CD14-positive monocyte (primary cell): ENCODE measurements at regions not wholly inside any gene's neighbourhood (a gene's known extent, or its start where the extent isn't known, plus 50 kb on each side); places are given as distances from the start of the nearest gene placed in this dataset.

Experiments
- DNase-seq, 3 donors: peaks; one replicate each; pipeline ENCODE4 v3.0.0-alpha.2; 2011 to 2022
- H2AFZ ChIP-seq: 2 replicates; pipeline ENCODE4 v1.6.0; 2012; ENCODE audit warnings: mild to moderate bottlenecking, low read depth, low read length, inconsistent platforms; ENCODE audit not compliant: insufficient read depth, poor library complexity, severe bottlenecking
- H3K27ac ChIP-seq, 2 donors: 1 replicate in 1 of 2; 2 replicates in 1 of 2; pipeline ENCODE4 v1.5.1; 2012 to 2013; ENCODE audit warnings: low read length in 2 of 2, control low read depth in 1 of 2, inconsistent platforms in 1 of 2, low read depth in 1 of 2, mild to moderate bottlenecking in 1 of 2
- H3K27me3 ChIP-seq, 2 donors: one replicate each; pipeline versions ENCODE4 v1.6.0 to v1.6.1; 2011 to 2013; ENCODE audit warnings: low read length in 2 of 2; ENCODE audit not compliant: control insufficient read depth in 2 of 2, insufficient read depth in 2 of 2
- H3K36me3 ChIP-seq, 2 donors: replicated peaks in 1 of 2; 1 replicate in 1 of 2; 2 replicates in 1 of 2; pipeline versions ENCODE4 v1.5.1 to v1.6.1; 2012 to 2013; ENCODE audit warnings: low read length in 2 of 2, control low read depth in 1 of 2, inconsistent platforms in 1 of 2, mild to moderate bottlenecking in 1 of 2; ENCODE audit not compliant: insufficient read depth in 2 of 2, control insufficient read depth in 1 of 2
- H3K4me1 ChIP-seq, 2 donors: 1 replicate in 1 of 2; 2 replicates in 1 of 2; pipeline versions ENCODE4 v1.5.1 to v1.6.1; 2012 to 2013; ENCODE audit warnings: low read length in 2 of 2, control low read depth in 1 of 2, inconsistent platforms in 1 of 2, mild to moderate bottlenecking in 1 of 2, moderate library complexity in 1 of 2; ENCODE audit not compliant: insufficient read depth in 2 of 2, control insufficient read depth in 1 of 2
- H3K4me2 ChIP-seq: replicated peaks from 2 replicates; pipeline ENCODE3; 2012; ENCODE audit warnings: low read length, moderate library complexity, mild to moderate bottlenecking; ENCODE audit not compliant: poor library complexity, severe bottlenecking; ENCODE audit errors: extremely low read depth
- H3K4me3 ChIP-seq, 3 experiments: fragments of 200-600 bp in 1 of 3; sonication (generic) in 1 of 3; replicated peaks in 1 of 3; 1 replicate in 2 of 3; 2 replicates in 1 of 3; pipeline ENCODE4 v1.5.1; 2011 to 2013; ENCODE audit warnings: low read length in 3 of 3, mild to moderate bottlenecking in 3 of 3, control low read depth in 2 of 3, low read depth in 2 of 3, inconsistent platforms in 1 of 3, moderate library complexity in 1 of 3
- H3K79me2 ChIP-seq: 2 replicates; pipeline ENCODE4 v1.6.0; 2012; ENCODE audit warnings: mild to moderate bottlenecking, control low read depth, inconsistent platforms, low read length, moderate library complexity; ENCODE audit not compliant: insufficient read depth
- H3K9ac ChIP-seq: 2 replicates; pipeline ENCODE4 v1.6.0; 2017; ENCODE audit warnings: low read length, mild to moderate bottlenecking; ENCODE audit not compliant: insufficient read depth, poor library complexity, severe bottlenecking
- H3K9me3 ChIP-seq, 2 donors: replicated peaks in 1 of 2; 1 replicate in 1 of 2; 2 replicates in 1 of 2; pipeline versions ENCODE4 v1.5.1 to v1.6.1; 2012 to 2013; ENCODE audit warnings: low read length in 2 of 2, control low read depth in 1 of 2; ENCODE audit not compliant: control insufficient read depth in 1 of 2, insufficient read depth in 1 of 2
- H4K20me1 ChIP-seq: 2 replicates; pipeline ENCODE4 v1.6.0; 2012; ENCODE audit warnings: mild to moderate bottlenecking, low read length, control low read depth, moderate library complexity; ENCODE audit not compliant: insufficient read depth
- H3K27ac Mint-ChIP-seq, 7 donors: one replicate each; pipeline ENCODE4 v1.8.0; 2020; ENCODE audit warnings: mild to moderate bottlenecking in 7 of 7, mixed read lengths in 7 of 7, moderate library complexity in 6 of 7, inconsistent platforms in 2 of 7
- H3K27me3 Mint-ChIP-seq, 3 donors: one replicate each; pipeline ENCODE4 v1.8.0; 2021 to 2022; ENCODE audit warnings: low read depth in 3 of 3, mild to moderate bottlenecking in 3 of 3, mixed read lengths in 3 of 3, moderate library complexity in 3 of 3, inconsistent platforms in 1 of 3
- H3K36me3 Mint-ChIP-seq, 2 donors: one replicate each; pipeline ENCODE4 v1.8.0; 2020; ENCODE audit warnings: mixed read lengths in 2 of 2, inconsistent platforms in 1 of 2, mild to moderate bottlenecking in 1 of 2
- H3K4me1 Mint-ChIP-seq: one replicate; pipeline ENCODE4 v1.8.0; 2020; ENCODE audit warnings: mild to moderate bottlenecking, mixed read lengths
- H3K4me3 Mint-ChIP-seq, 2 donors: one replicate each; pipeline ENCODE4 v1.8.0; 2020; ENCODE audit warnings: mild to moderate bottlenecking in 2 of 2, mixed read lengths in 2 of 2, moderate library complexity in 1 of 2
- H3K9me3 Mint-ChIP-seq, 7 donors: one replicate each; pipeline ENCODE4 v1.8.0; 2020 to 2022; ENCODE audit warnings: mixed read lengths in 7 of 7, mild to moderate bottlenecking in 6 of 7, moderate library complexity in 6 of 7, inconsistent platforms in 2 of 7
- CTCF ChIP-seq: fragments of 200-600 bp; IDR thresholded peaks from one replicate; pipeline ENCODE4 v1.8.0; 2022; ENCODE audit warnings: antibody characterized with exemption, mild to moderate bottlenecking
- WGBS: methylation state at CpG from one replicate; pipeline ENCODE4 v1.1.5; 2013; ENCODE audit warnings: missing lambda C conversion rate; ENCODE audit not compliant: insufficient coverage; 5-methylcytosine and 5-hydroxymethylcytosine counted together
- intact Hi-C, 2 donors: fragments of 100-400 bp; cut with micrococcal nuclease; formaldehyde crosslinking; loops; one replicate each; pipeline versions ENCODE4 v1.15.0 to v1.15.1; 2023

DNA sequence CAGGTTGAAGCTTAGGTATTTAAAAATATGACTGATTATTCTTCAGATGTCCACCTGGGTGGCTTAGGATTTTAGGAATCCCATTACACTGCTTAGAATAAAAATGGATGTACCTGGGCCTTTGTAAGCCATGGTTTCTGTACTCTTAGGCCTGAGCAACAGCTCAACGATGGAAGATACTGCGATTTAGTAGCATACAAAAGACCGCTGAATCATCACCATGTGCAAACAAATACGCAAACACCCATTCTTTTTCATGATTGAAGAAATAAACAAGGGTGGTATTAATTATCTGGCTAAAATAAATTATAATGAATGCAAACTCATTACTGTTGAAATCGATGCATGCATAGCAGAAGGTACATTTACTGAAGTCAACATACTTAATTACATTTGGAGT is 188.9 kb downstream of the ZNF330 start:
- Mint-ChIP-seq H3K4me3 (no peak overlapping the region), H3K36me3 (peaks cover 6 to 11% of the 10 kb centered on the region in 2 donors), H3K9me3 (peaks cover 0 to 7% (median 0%) of the 10 kb centered on the region in 7 donors), H3K27ac (no peak overlapping the region), H3K27me3 (peaks cover 0 to 1% (median 0%) of the 10 kb centered on the region in 3 donors), H3K4me1 (no peaks in the 10 kb centered on the region)
- intact Hi-C loops, result no loop called here
- no peak for DNase-seq
- no peak overlapping the region for H3K4me2 ChIP-seq
- no peaks in the 10 kb centered on the region for H3K36me3 ChIP-seq
- H3K27ac ChIP-seq, result no peak overlapping the region
- no peak for TF ChIP-seq CTCF
- no CpG with 5 or more reads among the region's 5 CpGs for WGBS
- H3K27me3 ChIP-seq, result no peaks in the 10 kb centered on the region
- no peak overlapping the region for H3K9ac ChIP-seq
- no peaks in the 10 kb centered on the region for H3K4me1 ChIP-seq
- H3K9me3 ChIP-seq, result no peaks in the 10 kb centered on the region
- peaks cover 93% of the 10 kb centered on the region for H4K20me1 ChIP-seq
- no peak overlapping the region for H2AFZ ChIP-seq
- no peak overlapping the region for H3K4me3 ChIP-seq
- H3K79me2 ChIP-seq, result no peaks in the 10 kb centered on the region

- no peak overlapping the region for H3K4me3 Mint-ChIP-seq
- no peaks in the 10 kb centered on the region for H3K9me3 ChIP-seq
- H3K27ac Mint-ChIP-seq, result no peak overlapping the region
- H3K9me3 Mint-ChIP-seq, result peaks cover 0 to 7% (median 0%) of the 10 kb centered on the region in 7 donors
- H3K27me3 Mint-ChIP-seq, result peaks cover 0 to 1% (median 0%) of the 10 kb centered on the region in 3 donors
- H3K9ac ChIP-seq, result no peak overlapping the region
- H3K36me3 Mint-ChIP-seq, result peaks cover 10 to 16% of the 10 kb centered on the region in 2 donors
- no peak overlapping the region for H2AFZ ChIP-seq
- H4K20me1 ChIP-seq, result peaks cover 99% of the 10 kb centered on the region
- no peaks in the 10 kb centered on the region for H3K4me1 ChIP-seq
- no peaks in the 10 kb centered on the region for H3K79me2 ChIP-seq
- no peak overlapping the region for H3K4me3 ChIP-seq
- no peaks in the 10 kb centered on the region for H3K27me3 ChIP-seq
- no peak overlapping the region for H3K27ac ChIP-seq
- intact Hi-C loops, result no loop called here
- H3K4me2 ChIP-seq, result no peak overlapping the region
- H3K4me1 Mint-ChIP-seq, result no peaks in the 10 kb centered on the region
- H3K36me3 ChIP-seq, result no peaks in the 10 kb centered on the region
- no peak for DNase-seq
- TF ChIP-seq CTCF, result no peak
- no CpG with 5 or more reads among the region's 4 CpGs for WGBS
Observed at GRCh38 chr4:141410839-141411238, 190.1 kb downstream of the ZNF330 start.
